ENCODE measurements at regions not wholly inside any gene's neighbourhood (a gene's known extent, or its start where the extent isn't known, plus 50 kb on each side); places are given as distances from the start of the nearest gene placed in this dataset.

- no peak for TF ChIP-seq CTCF (IDR thresholded peaks at IDR 0.05)
- H3K9ac ChIP-seq = no peak overlapping the region
These were observed 2023.7 kb downstream of the ARAP2 start for GRCh38 chr4:34220601-34221000.

GRCh38 chr4:34221986-34222385, 2022.3 kb downstream of the ARAP2 start:
- Histone ChIP-seq H3K79me2 (no peaks in the 10 kb centered on the region), H3K9ac (no peak overlapping the region), H3K4me3 (ENCODE audit: low read depth, low read length) (no peak overlapping the region), H3K27me3 (ENCODE audit: control insufficient read depth, insufficient read depth, low read length) (no peaks in the 10 kb centered on the region), H3K4me1 (no peaks in the 10 kb centered on the region), H2AFZ (no peak overlapping the region), H3K27ac (no peak overlapping the region), H3K4me2 (ENCODE audit: low read length) (no peak overlapping the region), H3K9me3 (ENCODE audit: control insufficient read depth, low read length) (no peaks in the 10 kb centered on the region), H3K36me3 (ENCODE audit: control insufficient read depth, insufficient read depth, low read length) (no peaks in the 10 kb centered on the region)
- TF ChIP-seq CTCF (IDR thresholded peaks at IDR 0.05) = no peak

More at GRCh38 chr4:34220601-34221000, 2023.7 kb downstream of the ARAP2 start:
- Histone ChIP-seq H3K4me3 (ENCODE audit: low read depth, low read length) (no peak overlapping the region), H3K9me3 (ENCODE audit: control insufficient read depth, low read length) (no peaks in the 10 kb centered on the region), H3K36me3 (ENCODE audit: control insufficient read depth, insufficient read depth, low read length) (no peaks in the 10 kb centered on the region), H2AFZ (no peak overlapping the region), H3K27me3 (ENCODE audit: control insufficient read depth, insufficient read depth, low read length) (no peaks in the 10 kb centered on the region), H3K4me1 (no peaks in the 10 kb centered on the region), H3K79me2 (no peaks in the 10 kb centered on the region), H3K27ac (no peak overlapping the region), H3K4me2 (ENCODE audit: low read length) (no peak overlapping the region)

- H3K36me3 ChIP-seq (ENCODE audit: control insufficient read depth, insufficient read depth, low read length) = no peaks in the 10 kb centered on the region
- no peak overlapping the region for H3K4me2 ChIP-seq (ENCODE audit: low read length)
- no peak for TF ChIP-seq CTCF (IDR thresholded peaks at IDR 0.05)
- no peaks in the 10 kb centered on the region for H3K9me3 ChIP-seq (ENCODE audit: control insufficient read depth, low read length)
- H3K9ac ChIP-seq = no peak overlapping the region
- H3K27ac ChIP-seq = no peak overlapping the region
- no peaks in the 10 kb centered on the region for H3K4me1 ChIP-seq
- no peak overlapping the region for H2AFZ ChIP-seq
- no peaks in the 10 kb centered on the region for H3K27me3 ChIP-seq (ENCODE audit: control insufficient read depth, insufficient read depth, low read length)
- no peaks in the 10 kb centered on the region for H3K79me2 ChIP-seq
- no peak overlapping the region for H3K4me3 ChIP-seq (ENCODE audit: low read depth, low read length)
These were observed 2008.2 kb downstream of the ARAP2 start for GRCh38 chr4:34236118-34236517.

GRCh38 chr4:34245276-34245675, 1999.0 kb downstream of the ARAP2 start:
- H3K9me3 ChIP-seq (ENCODE audit: control insufficient read depth, low read length) = no peaks in the 10 kb centered on the region
- H3K36me3 ChIP-seq (ENCODE audit: control insufficient read depth, insufficient read depth, low read length) = no peaks in the 10 kb centered on the region
- no peaks in the 10 kb centered on the region for H3K4me1 ChIP-seq
- H2AFZ ChIP-seq = no peak overlapping the region
- TF ChIP-seq CTCF (IDR thresholded peaks at IDR 0.05) = no peak
- H3K4me2 ChIP-seq (ENCODE audit: low read length) = no peak overlapping the region
- H3K9ac ChIP-seq = no peak overlapping the region
- no peaks in the 10 kb centered on the region for H3K79me2 ChIP-seq
- no peaks in the 10 kb centered on the region for H3K27me3 ChIP-seq (ENCODE audit: control insufficient read depth, insufficient read depth, low read length)
- no peak overlapping the region for H3K4me3 ChIP-seq (ENCODE audit: low read depth, low read length)
- no peak overlapping the region for H3K27ac ChIP-seq

- Histone ChIP-seq H3K79me2 (no peaks in the 10 kb centered on the region), H2AFZ (no peak overlapping the region), H3K27me3 (ENCODE audit: control insufficient read depth, insufficient read depth, low read length) (no peaks in the 10 kb centered on the region), H3K27ac (no peak overlapping the region), H3K9me3 (ENCODE audit: control insufficient read depth, low read length) (no peaks in the 10 kb centered on the region), H3K4me3 (ENCODE audit: low read depth, low read length) (no peak overlapping the region), H3K9ac (no peak overlapping the region), H3K4me2 (ENCODE audit: low read length) (no peak overlapping the region), H3K36me3 (ENCODE audit: control insufficient read depth, insufficient read depth, low read length) (no peaks in the 10 kb centered on the region), H3K4me1 (no peaks in the 10 kb centered on the region)
- TF ChIP-seq CTCF (IDR thresholded peaks at IDR 0.05) = no peak
These were observed 1993.8 kb downstream of the ARAP2 start for GRCh38 chr4:34250562-34250961.
